Lower leg skin (tissue), 3 donors: ENCODE measurements at regions not wholly inside any gene's neighbourhood (a gene's known extent, or its start where the extent isn't known, plus 50 kb on each side); places are given as distances from the start of the nearest gene placed in this dataset.

Source experiments
- POLR2A ChIP-seq, 2 donors: fragments of 450-650 bp; IDR thresholded peaks; one replicate each; pipeline ENCODE4 v1.6.1; 2016 to 2017; ENCODE audit warnings: antibody characterized with exemption in 2 of 2, mild to moderate bottlenecking in 1 of 2, moderate library complexity in 1 of 2
- TF ChIP-seq, protein P1 (sequence below), 3 donors: fragments of 450-650 bp; IDR thresholded peaks; one replicate each; pipeline ENCODE4 v1.5.1; 2016; ENCODE audit warnings: antibody characterized with exemption in 3 of 3, mild to moderate bottlenecking in 3 of 3, moderate library complexity in 2 of 3

DNA sequence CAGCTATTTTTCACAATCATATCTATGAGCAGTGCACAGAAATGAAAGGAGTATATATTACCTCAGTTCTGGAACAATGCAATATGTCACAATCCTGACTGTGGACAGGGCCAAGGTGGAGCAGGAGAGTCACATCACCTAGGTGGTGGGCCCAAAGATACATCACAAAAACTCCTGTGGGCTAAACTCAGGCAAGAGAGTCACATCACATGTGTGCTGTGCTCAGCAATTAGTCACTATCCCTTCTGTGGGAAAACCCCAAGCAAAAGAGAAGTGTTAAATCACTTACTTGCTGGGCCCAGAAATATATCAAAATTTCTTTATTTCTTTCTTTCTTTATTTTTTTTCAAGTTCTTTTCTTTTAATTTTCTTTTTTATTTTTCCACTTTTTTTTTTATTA lies 249.6 kb downstream of the RPS4Y2 start:
- TF ChIP-seq, protein P1, sequence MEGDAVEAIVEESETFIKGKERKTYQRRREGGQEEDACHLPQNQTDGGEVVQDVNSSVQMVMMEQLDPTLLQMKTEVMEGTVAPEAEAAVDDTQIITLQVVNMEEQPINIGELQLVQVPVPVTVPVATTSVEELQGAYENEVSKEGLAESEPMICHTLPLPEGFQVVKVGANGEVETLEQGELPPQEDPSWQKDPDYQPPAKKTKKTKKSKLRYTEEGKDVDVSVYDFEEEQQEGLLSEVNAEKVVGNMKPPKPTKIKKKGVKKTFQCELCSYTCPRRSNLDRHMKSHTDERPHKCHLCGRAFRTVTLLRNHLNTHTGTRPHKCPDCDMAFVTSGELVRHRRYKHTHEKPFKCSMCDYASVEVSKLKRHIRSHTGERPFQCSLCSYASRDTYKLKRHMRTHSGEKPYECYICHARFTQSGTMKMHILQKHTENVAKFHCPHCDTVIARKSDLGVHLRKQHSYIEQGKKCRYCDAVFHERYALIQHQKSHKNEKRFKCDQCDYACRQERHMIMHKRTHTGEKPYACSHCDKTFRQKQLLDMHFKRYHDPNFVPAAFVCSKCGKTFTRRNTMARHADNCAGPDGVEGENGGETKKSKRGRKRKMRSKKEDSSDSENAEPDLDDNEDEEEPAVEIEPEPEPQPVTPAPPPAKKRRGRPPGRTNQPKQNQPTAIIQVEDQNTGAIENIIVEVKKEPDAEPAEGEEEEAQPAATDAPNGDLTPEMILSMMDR (IDR thresholded peaks at IDR 0.05): no peak
- no peak for TF ChIP-seq POLR2A (IDR thresholded peaks at IDR 0.05)
